HG03066 (cell line): ENCODE measurements at regions not wholly inside any gene's neighbourhood (a gene's known extent, or its start where the extent isn't known, plus 50 kb on each side); places are given as distances from the start of the nearest gene placed in this dataset.
A peak's percentile ranks its signal among the peaks of the same experiment; 100 is the strongest.
"Not testable (repeated sequence)": the region's sequence is repeated elsewhere in the genome, so short reads cannot be mapped to it uniquely, and the experiment has no call there.

ENCODE experiments used
- ATAC-seq: cut with Tn5 transposase; IDR thresholded peaks from one replicate; pipeline ENCODE4 v1.9.1; 2021; ENCODE audit warnings: low read depth; ENCODE audit not compliant: unreplicated experiment

- no peak for ATAC-seq
These were observed 49.9 kb upstream of the CAPRIN1 start for GRCh38 chr11:34001557-34002064.

- no peak for ATAC-seq
These were observed 52.1 kb upstream of the CAPRIN1 start for GRCh38 chr11:33999393-33999792.

- no peak for ATAC-seq
These were observed 53.8 kb upstream of the CAPRIN1 start for GRCh38 chr11:33997584-33998251.

- ATAC-seq = peak; percentile 68
These were observed 54.8 kb upstream of the CAPRIN1 start for GRCh38 chr11:33996498-33997454.

GRCh38 chr11:33994937-33995336, 56.6 kb upstream of the CAPRIN1 start:
- no peak for ATAC-seq

DNA sequence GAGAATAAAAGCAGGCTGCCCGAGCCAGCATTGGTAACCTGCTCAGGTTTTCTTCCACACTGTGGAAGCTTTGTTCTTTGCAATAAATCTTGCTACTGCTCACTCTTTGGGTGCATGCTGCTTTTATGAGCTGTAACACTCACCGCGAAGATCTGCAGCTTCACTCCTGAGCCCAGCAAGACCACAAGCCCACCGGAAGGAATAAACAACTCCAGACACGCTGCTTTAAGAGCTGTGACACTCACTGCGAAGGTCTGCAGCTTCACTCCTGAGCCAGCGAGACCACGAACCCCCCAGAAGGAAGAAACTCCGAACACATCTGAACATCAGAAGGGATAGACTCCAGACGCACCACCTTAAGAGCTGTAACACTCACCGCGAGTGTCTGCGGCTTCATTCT, 60.4 kb upstream of the CAPRIN1 start:
- ATAC-seq = not testable (repeated sequence)

- not testable (repeated sequence) for ATAC-seq
These were observed 61.4 kb upstream of the CAPRIN1 start for GRCh38 chr11:33990131-33990530.

DNA sequence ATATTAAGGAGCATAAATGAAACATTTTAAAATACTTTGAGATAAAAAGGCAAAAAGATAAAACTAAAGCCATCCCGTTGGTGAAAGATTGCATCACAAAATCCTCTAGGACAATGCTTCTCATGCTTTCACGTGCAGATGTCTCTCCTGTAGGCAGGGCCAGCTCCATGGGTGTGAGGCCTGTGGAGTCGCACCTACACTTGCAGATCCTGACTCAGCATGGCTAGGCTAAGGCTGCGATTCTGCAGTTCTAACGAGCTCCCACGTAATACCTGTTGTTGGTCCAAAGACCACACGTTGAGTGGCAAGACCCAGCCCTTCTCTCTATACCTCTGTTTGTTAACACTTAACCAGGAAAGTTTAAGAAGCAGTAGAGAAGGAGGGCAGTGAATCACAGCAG, 62.1 kb upstream of the CAPRIN1 start:
- no peak for ATAC-seq

GRCh38 chr11:33988586-33989370, 62.8 kb upstream of the CAPRIN1 start:
- ATAC-seq = no peak

- ATAC-seq = no peak
These were observed 63.5 kb upstream of the CAPRIN1 start for GRCh38 chr11:33987975-33988580.

DNA sequence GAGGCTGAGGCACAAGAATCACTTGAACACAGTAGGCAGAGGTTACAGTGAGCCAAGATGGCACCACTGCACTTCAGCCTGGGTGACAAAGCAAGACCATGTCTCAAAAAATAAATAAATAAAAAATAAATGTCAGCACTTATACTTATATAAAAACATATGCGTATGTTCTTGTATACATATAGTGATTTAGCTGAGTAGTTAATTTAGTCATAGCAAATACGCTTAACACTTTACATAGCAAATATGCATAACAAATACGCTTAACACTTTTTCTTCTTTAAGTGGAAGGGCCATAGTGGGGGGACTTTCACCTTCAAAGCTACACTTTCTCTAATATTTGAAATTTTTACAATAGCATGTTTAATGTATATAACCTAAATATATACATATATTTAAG, 64.0 kb upstream of the CAPRIN1 start:
- no peak for ATAC-seq

DNA sequence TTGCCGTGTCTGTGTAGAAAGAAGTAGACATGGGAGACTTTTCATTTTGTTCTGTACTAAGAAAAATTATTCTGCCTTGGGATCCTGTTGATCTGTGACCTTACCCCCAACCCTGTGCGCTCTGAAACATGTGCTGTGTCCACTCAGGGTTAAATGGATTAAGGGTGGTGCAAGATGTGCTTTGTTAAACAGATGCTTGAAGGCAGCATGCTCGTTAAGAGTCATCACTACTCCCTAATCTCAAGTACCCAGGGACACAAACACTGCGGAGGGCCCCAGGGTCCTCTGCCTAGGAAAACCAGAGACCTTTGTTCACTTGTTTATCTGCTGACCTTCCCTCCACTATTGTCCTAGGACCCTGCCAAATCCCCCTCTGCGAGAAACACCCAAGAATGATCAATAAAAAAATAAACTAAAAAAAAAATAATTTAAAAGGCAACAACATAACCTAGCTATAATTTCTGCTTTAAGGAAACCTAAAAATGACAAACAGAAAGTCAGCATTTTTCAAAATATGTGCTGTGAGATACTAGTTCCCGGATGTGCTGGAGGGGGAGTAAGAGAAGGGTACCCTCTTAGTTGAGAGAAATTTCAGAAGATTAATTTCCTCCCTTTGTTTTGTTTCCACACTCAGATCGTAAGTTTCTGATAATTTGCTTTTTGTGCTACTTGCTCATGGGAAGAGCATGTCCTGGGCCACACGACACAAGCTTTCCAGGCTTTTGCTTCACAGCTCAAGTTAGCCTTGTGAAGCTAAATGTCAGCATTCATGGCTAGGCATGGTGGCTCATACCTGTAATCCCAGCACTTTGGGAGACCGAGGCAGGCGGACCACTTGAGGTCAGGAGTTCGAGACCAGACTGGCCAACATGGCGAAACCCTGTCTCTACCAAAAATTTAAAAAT, 64.7 kb upstream of the CAPRIN1 start:
- not testable (repeated sequence) for ATAC-seq

DNA sequence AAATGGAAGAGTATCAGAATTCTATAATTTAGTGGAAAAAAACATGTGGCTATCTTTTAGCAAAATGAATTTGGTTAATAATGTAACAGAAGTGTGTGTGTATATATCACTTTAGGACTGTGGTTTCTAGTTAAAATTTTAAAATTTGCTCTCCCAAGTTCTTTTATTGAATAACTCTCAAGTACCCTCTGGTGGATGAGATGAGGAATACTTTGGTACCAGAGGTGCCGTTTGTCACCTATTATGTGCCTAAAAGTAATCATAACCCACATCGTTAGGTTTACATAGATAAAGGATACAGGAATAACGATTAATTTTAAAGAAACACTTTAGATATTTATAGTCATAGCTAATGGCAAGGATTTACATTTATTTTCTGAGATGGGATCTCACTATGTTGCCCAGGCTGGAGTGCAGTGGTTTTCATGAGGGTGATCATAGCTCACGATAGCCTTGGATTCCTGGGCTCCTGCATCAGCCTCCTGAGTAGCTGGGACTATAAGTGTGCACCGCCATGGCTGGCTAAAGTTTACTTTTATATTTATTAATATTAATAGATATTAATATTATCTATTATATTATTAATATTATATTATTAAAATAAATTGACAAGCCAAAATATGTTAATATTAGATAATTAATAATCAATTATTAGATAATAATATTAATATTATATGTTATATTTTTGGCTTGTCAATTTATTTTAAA, 66.7 kb upstream of the CAPRIN1 start:
- no peak for ATAC-seq

GRCh38 chr11:33982661-33983060, 68.9 kb upstream of the CAPRIN1 start:
- ATAC-seq = no peak

DNA sequence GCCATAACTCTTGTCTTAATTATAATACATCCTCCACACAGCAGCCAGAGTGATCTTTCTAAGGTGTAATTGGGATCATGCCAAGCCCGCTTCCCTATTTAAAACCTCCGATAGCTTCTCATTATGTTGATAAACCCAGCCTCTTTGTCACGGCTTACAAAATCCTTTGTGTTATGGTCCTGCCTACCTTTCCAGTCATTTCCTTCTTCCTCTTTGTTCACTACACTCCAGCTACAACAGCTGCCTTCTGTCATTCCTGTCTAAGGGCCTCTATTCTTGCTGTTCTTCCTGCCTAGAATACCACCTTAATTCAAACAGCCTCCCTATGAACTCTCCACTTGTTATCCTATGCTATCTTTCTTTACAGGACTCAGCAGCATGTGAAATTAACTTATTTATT, 70.6 kb upstream of the CAPRIN1 start:
- no peak for ATAC-seq

- no peak for ATAC-seq
These were observed 73.2 kb upstream of the CAPRIN1 start for GRCh38 chr11:33978376-33978775.

GRCh38 chr11:33977676-33978075, 73.9 kb upstream of the CAPRIN1 start:
- ATAC-seq = no peak

GRCh38 chr11:33976495-33977199, 74.9 kb upstream of the CAPRIN1 start:
- ATAC-seq = no peak
